ENCODE measurements at regions not wholly inside any gene's neighbourhood (a gene's known extent, or its start where the extent isn't known, plus 50 kb on each side); places are given as distances from the start of the nearest gene placed in this dataset.
"Not testable (repeated sequence)": the region's sequence is repeated elsewhere in the genome, so short reads cannot be mapped to it uniquely, and the experiment has no call there.

DNA sequence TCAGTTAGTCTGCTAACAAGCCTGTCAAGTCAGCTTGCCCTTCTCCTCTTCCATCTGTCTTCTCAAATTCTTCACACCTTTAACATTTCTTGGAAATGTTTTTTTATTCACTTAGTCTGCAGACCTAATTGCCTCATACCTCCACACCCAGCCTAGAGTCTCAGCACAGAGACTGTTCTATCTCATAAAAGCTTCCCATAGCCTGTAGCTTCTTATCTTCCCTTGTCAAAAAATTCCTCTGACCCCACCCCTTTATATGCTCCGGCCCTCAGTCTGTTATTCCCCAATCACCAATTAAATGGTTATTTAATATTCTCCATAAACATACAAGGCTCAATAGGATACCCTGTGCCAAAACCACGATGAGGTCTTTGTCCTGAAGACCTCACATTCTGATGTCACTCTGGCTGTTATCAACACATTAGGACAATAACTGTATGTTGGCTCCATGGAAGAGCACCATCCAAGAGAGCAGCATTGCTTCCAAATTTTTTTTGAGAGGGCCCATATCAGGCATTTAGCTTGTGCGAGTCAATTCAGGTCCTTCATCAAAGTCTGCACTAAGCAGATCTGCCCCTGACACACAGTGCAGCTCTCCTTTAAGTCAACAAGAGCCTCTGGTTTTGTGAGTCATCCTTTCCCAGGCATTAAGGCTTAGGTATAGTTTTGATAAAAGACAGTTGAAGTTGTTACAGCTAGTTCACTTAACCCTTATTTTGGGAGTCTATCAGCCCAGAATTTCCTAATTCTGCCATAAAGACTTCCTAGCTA, 83.2 kb upstream of the TBX18 start:
- H3K4me3 ChIP-seq (ENCODE audit: low read depth in 1 of 2, low read length in 2 of 2): no peak overlapping the region
- no peaks in the 10 kb centered on the region for H3K4me1 ChIP-seq (ENCODE audit: control insufficient read depth in 1 of 2, insufficient read depth in 2 of 2, low read length in 2 of 2)
- H3K36me3 ChIP-seq (ENCODE audit: control insufficient read depth in 1 of 2, insufficient read depth in 2 of 2, low read length in 2 of 2): no peaks in the 10 kb centered on the region
- no peaks in the 10 kb centered on the region for H3K9me3 ChIP-seq (ENCODE audit: control insufficient read depth in 1 of 2, low read length in 2 of 2)
- H3K9ac ChIP-seq (ENCODE audit: low read depth in 1 of 2, low read length in 2 of 2): no peak overlapping the region
- no peaks in the 10 kb centered on the region for H3K27me3 ChIP-seq (ENCODE audit: control insufficient read depth in 1 of 2, insufficient read depth in 2 of 2, low read length in 2 of 2)
- H3K27ac ChIP-seq (ENCODE audit: low read depth, low read length): no peak overlapping the region

DNA sequence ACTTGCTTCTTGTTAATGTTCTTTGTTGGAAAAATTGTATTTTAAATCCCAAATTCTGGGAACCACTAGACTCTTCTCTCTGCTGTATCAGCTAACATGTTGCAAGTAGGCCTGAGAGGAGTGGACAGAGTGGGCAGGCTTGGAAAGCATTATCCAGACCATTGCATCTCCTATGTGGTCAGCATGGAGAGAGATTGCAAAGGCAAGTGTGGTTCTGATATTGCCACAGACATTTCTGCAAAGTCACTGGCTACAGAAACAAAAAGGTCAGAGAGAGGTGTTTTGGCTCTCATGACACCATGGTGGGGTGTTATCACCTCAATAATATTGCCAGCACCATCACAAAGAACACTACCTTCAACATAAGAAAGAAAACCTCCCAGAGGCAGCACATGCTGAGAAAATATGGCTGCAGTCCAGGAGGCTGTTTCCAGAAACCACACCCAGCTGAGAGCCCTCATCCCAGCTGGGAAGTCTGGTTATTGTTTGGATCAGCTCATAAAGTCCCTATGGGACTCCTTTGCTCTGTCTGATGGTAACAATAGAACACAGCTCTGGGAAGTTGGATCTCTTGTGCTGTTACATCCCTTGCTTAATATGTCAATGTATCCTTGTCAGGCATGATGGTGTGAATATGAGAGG, 78.2 kb upstream of the TBX18 start:
- Histone ChIP-seq H3K36me3 (ENCODE audit: control insufficient read depth in 1 of 2, insufficient read depth in 2 of 2, low read length in 2 of 2) (no peaks in the 10 kb centered on the region), H3K9me3 (ENCODE audit: control insufficient read depth in 1 of 2, low read length in 2 of 2) (no peaks in the 10 kb centered on the region), H3K9ac (ENCODE audit: low read depth in 1 of 2, low read length in 2 of 2) (no peak overlapping the region), H3K4me1 (ENCODE audit: control insufficient read depth in 1 of 2, insufficient read depth in 2 of 2, low read length in 2 of 2) (no peaks in the 10 kb centered on the region), H3K4me3 (ENCODE audit: low read depth in 1 of 2, low read length in 2 of 2) (no peak overlapping the region), H3K27me3 (ENCODE audit: control insufficient read depth in 1 of 2, insufficient read depth in 2 of 2, low read length in 2 of 2) (no peaks in the 10 kb centered on the region), H3K27ac (ENCODE audit: low read depth, low read length) (no peak overlapping the region)

DNA sequence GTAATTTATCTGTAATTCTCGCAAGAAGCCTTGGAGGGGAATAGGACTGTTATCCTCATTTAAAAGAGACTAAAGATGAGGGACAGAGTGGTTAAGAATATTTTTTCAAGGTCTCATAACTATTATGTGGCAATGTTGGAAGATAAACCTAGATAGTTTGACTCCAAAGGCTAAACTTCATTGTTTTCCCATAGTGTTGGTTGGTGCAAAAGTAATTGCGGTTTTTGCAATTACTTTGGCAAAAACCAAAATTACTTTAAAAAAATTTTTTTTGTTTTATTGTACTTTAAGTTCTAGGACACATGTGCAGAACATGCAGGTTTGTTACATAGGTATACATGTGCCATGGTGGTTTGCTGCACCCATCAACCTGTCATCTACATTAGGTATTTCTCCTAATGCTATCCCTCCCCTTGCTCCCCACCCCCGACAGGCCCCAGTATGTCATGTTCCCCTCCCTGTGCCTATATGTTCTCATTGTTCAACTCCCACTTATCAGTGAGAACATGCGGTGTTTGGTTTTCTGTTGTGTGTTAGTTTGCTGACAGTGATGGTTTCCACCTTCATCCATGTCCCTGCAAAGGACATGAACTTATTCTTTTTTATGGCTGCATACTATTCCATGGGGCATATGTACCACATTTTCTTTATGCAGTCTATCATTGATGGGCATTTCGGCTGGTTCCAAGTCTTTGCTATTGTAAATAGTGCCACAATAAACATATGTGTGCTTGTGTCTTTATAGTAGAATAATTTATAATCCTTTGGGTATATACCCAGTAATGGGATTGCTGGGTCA, 72.9 kb upstream of the TBX18 start:
- not testable (repeated sequence) for H3K4me1 ChIP-seq (ENCODE audit: control insufficient read depth in 1 of 2, insufficient read depth in 2 of 2, low read length in 2 of 2); H3K27ac ChIP-seq (ENCODE audit: low read depth, low read length); H3K4me3 ChIP-seq (ENCODE audit: low read depth in 1 of 2, low read length in 2 of 2); H3K9me3 ChIP-seq (ENCODE audit: control insufficient read depth in 1 of 2, low read length in 2 of 2); H3K9ac ChIP-seq (ENCODE audit: low read depth in 1 of 2, low read length in 2 of 2); H3K36me3 ChIP-seq (ENCODE audit: control insufficient read depth in 1 of 2, insufficient read depth in 2 of 2, low read length in 2 of 2); H3K27me3 ChIP-seq (ENCODE audit: control insufficient read depth in 1 of 2, insufficient read depth in 2 of 2, low read length in 2 of 2)

DNA sequence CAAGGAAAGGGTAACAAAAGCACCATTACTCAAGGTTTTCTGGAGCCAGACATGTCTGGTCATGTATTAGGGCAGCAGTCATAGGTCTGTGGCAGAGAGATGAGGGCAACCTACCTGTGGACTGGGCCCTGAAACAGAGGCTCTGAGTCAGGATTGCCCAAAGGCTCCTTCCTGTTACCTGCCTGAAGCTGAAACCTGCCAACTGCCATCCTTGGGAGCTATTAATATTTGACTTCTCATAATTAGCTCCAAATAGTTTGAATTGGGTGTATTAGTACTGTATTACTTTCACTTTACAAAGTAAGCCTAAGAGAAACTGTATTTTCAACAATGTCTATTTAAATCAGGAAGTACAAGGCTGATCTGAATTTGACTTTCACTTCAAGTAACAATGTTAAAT, 72.0 kb upstream of the TBX18 start:
- no peak overlapping the region for H3K4me3 ChIP-seq (ENCODE audit: low read depth in 1 of 2, low read length in 2 of 2)
- H3K27ac ChIP-seq (ENCODE audit: low read depth, low read length): no peak overlapping the region

DNA sequence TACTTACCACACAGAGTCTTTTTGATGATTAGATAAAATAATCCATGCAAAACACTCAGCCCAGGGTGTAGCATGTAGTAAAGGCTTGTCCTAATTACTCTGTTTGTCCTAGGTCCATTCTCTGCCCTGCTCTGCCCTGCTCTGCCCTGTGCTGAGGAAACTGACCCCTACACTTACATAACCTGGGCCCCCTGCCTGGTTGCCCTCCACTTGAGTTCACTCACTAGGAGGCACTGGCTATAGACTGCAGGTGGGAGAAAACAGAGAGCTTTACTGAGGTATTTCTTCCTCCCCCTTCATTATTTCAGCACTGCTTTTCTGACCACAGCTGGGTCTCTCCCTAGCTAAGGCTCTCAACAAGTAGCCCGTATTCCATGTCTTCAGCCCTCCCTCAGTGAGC, 70.9 kb upstream of the TBX18 start:
- Histone ChIP-seq H3K9ac (ENCODE audit: low read depth in 1 of 2, low read length in 2 of 2) (no peak overlapping the region), H3K36me3 (ENCODE audit: control insufficient read depth in 1 of 2, insufficient read depth in 2 of 2, low read length in 2 of 2) (no peaks in the 10 kb centered on the region), H3K4me1 (ENCODE audit: control insufficient read depth in 1 of 2, insufficient read depth in 2 of 2, low read length in 2 of 2) (no peaks in the 10 kb centered on the region), H3K27me3 (ENCODE audit: control insufficient read depth in 1 of 2, insufficient read depth in 2 of 2, low read length in 2 of 2) (no peaks in the 10 kb centered on the region), H3K9me3 (ENCODE audit: control insufficient read depth in 1 of 2, low read length in 2 of 2) (no peaks in the 10 kb centered on the region), H3K27ac (ENCODE audit: low read depth, low read length) (no peak overlapping the region), H3K4me3 (ENCODE audit: low read depth in 1 of 2, low read length in 2 of 2) (no peak overlapping the region)

More for the DNA sequence above, 72.0 kb upstream of the TBX18 start:
- Histone ChIP-seq H3K27me3 (ENCODE audit: control insufficient read depth in 1 of 2, insufficient read depth in 2 of 2, low read length in 2 of 2) (no peaks in the 10 kb centered on the region), H3K9ac (ENCODE audit: low read depth in 1 of 2, low read length in 2 of 2) (no peak overlapping the region), H3K36me3 (ENCODE audit: control insufficient read depth in 1 of 2, insufficient read depth in 2 of 2, low read length in 2 of 2) (no peaks in the 10 kb centered on the region), H3K9me3 (ENCODE audit: control insufficient read depth in 1 of 2, low read length in 2 of 2) (no peaks in the 10 kb centered on the region), H3K4me1 (ENCODE audit: control insufficient read depth in 1 of 2, insufficient read depth in 2 of 2, low read length in 2 of 2) (no peaks in the 10 kb centered on the region)

DNA sequence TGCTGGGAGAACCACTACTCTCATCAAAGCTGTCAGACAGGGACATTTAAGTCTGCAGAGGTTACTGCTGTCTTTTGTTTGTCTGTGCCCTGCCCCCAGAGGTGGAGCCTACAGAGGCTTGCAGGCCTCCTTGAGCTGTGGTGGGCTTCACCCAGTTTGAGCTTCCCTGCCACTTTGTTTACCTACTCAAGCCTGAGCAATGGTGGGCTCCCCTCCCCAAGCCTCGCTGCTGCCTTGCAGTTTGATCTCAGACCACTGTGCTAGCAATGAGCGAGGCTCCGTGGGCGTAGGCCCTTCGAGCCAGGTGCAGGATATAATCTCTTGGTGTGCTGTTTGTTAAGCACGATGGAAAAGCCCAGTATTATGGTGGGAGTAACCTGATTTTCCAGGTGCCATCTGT, 67.5 kb upstream of the TBX18 start:
- not testable (repeated sequence) for H3K27ac ChIP-seq (ENCODE audit: low read depth, low read length); H3K4me1 ChIP-seq (ENCODE audit: control insufficient read depth in 1 of 2, insufficient read depth in 2 of 2, low read length in 2 of 2); H3K27me3 ChIP-seq (ENCODE audit: control insufficient read depth in 1 of 2, insufficient read depth in 2 of 2, low read length in 2 of 2); H3K9ac ChIP-seq (ENCODE audit: low read depth in 1 of 2, low read length in 2 of 2); H3K4me3 ChIP-seq (ENCODE audit: low read depth in 1 of 2, low read length in 2 of 2); H3K36me3 ChIP-seq (ENCODE audit: control insufficient read depth in 1 of 2, insufficient read depth in 2 of 2, low read length in 2 of 2); H3K9me3 ChIP-seq (ENCODE audit: control insufficient read depth in 1 of 2, low read length in 2 of 2)

DNA sequence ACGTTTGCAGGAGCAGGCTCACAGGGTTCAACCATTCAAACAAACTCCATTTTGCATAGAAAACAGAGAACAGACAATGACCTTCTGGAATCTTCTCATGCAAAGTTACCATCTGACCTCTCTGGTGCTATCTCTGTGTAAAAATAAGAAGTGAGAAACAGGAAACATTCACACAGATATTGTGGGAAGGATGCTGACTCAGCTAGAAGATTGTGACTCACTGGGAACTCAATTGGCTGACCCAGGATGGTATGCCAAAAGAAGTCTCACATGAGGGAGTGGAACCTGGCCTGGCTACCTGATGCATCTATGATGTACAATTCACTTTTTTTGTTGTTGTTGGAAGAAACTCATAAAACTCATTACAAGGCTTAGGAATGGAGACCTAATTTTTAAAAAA, 61.1 kb upstream of the TBX18 start:
- Histone ChIP-seq H3K27ac (ENCODE audit: low read depth, low read length) (no peak overlapping the region), H3K4me3 (ENCODE audit: low read depth in 1 of 2, low read length in 2 of 2) (no peak overlapping the region), H3K4me1 (ENCODE audit: control insufficient read depth in 1 of 2, insufficient read depth in 2 of 2, low read length in 2 of 2) (no peaks in the 10 kb centered on the region), H3K9me3 (ENCODE audit: control insufficient read depth in 1 of 2, low read length in 2 of 2) (no peaks in the 10 kb centered on the region), H3K36me3 (ENCODE audit: control insufficient read depth in 1 of 2, insufficient read depth in 2 of 2, low read length in 2 of 2) (no peaks in the 10 kb centered on the region), H3K27me3 (ENCODE audit: control insufficient read depth in 1 of 2, insufficient read depth in 2 of 2, low read length in 2 of 2) (no peaks in the 10 kb centered on the region), H3K9ac (ENCODE audit: low read depth in 1 of 2, low read length in 2 of 2) (no peak overlapping the region)

DNA sequence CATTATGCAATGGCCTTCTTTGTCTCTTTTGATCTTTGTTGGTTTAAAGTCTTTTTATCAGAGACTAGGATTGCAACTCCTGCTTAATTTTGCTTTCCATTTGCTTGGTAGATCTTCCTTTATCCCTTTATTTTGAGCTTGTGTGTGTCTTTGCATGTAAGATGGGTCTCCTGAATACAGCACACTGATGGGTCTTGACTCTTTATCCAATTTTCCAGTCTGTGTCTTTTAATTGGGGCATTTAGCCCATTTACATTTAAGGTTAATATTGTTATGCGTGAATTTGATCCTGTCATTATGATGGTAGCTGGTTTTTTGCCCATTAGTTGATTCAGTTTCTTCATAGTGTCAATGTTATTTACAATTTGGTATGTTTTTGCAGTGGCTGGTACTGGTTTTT, 56.9 kb upstream of the TBX18 start:
- not testable (repeated sequence) for H3K4me1 ChIP-seq (ENCODE audit: control insufficient read depth in 1 of 2, insufficient read depth in 2 of 2, low read length in 2 of 2); H3K9me3 ChIP-seq (ENCODE audit: control insufficient read depth in 1 of 2, low read length in 2 of 2); H3K27me3 ChIP-seq (ENCODE audit: control insufficient read depth in 1 of 2, insufficient read depth in 2 of 2, low read length in 2 of 2); H3K9ac ChIP-seq (ENCODE audit: low read depth in 1 of 2, low read length in 2 of 2); H3K36me3 ChIP-seq (ENCODE audit: control insufficient read depth in 1 of 2, insufficient read depth in 2 of 2, low read length in 2 of 2); H3K4me3 ChIP-seq (ENCODE audit: low read depth in 1 of 2, low read length in 2 of 2); H3K27ac ChIP-seq (ENCODE audit: low read depth, low read length)

DNA sequence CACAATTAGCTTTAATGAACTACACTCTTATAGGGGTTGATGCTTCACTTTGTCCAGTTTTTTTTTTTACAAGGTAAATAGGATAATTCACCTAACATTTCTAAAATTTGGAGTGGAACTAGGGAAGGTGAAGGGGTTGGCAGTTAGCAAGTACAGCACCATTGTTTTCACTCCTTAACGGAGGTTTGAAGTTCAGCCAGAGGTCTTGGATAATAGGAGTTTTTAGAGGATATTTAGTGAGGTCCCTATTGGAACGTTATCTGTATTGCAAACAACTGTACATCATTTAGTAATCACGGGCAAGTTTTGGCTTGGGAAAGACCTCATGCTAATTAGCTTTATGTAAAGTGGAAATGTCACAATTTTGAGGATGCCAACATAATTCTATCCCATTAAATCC, 52.3 kb upstream of the TBX18 start:
- Histone ChIP-seq H3K9ac (ENCODE audit: low read depth in 1 of 2, low read length in 2 of 2) (no peak overlapping the region), H3K9me3 (ENCODE audit: control insufficient read depth in 1 of 2, low read length in 2 of 2) (no peaks in the 10 kb centered on the region), H3K4me1 (ENCODE audit: control insufficient read depth in 1 of 2, insufficient read depth in 2 of 2, low read length in 2 of 2) (no peaks in the 10 kb centered on the region), H3K36me3 (ENCODE audit: control insufficient read depth in 1 of 2, insufficient read depth in 2 of 2, low read length in 2 of 2) (no peaks in the 10 kb centered on the region), H3K4me3 (ENCODE audit: low read depth in 1 of 2, low read length in 2 of 2) (no peak overlapping the region), H3K27ac (ENCODE audit: low read depth, low read length) (no peak overlapping the region), H3K27me3 (ENCODE audit: control insufficient read depth in 1 of 2, insufficient read depth in 2 of 2, low read length in 2 of 2) (no peaks in the 10 kb centered on the region)

Measured in duodenal mucosa (tissue), 2 donors.